ENCODE measurements at regions not wholly inside any gene's neighbourhood (a gene's known extent, or its start where the extent isn't known, plus 50 kb on each side); places are given as distances from the start of the nearest gene placed in this dataset.
A peak's percentile ranks its signal among the peaks of the same experiment; 100 is the strongest.

DNA sequence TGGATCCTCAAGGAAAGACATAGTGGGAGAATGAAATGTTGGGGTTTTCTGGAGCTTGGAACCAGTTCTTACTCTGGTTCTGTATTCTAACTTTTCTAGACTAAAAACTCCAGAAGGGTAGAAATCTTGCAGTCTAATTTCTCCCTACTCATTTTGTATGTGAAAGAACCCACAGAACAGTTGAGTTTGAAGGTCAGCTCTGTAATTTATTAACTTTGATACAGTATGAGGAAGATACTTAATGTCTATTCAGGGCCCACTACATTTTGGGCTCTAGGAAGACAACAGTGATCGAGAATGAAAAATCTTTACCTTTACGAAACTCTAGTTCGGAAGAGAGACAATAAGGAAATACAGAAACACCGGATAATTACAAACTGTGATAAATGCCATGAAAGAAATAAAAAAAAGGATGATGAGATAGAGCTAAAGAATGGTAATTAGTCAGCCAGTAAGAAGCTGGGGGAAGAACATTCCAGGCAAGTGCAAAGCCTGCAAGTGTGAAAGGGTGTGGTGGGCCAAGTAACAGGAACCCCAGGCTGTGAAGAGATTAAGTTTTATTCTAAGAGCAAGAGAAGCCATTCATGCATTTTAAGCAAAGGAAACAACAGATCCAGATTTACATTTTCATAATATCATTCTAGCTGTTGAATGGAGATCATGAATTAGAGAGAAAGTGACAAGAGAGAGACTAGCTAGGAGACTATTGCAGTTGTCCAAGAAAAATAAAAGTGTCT, 159.9 kb upstream of the HMCN1 start:
- DNase-seq, result no peak

- DNase-seq, result no peak
These were observed 160.5 kb upstream of the HMCN1 start for GRCh38 chr1:185573677-185574076.

DNA sequence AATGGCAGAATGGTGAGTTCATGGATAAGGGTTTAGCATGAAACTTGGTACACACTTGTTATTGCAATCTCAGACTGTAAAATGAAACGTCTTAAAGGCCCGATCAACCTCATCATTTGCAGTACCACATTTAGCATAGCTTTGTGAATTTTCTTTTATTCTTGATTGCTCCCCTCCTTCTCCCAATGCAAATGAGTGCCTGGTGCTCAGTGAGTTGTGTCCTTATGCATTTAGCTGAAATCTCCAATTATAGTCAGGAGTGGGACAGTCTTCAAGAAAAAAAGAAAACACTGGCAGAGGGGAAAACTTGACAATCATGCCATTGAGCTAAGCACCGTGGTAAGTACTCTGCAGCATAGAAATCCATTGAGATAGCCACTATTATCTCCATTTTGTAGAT, 161.0 kb upstream of the HMCN1 start:
- DNase-seq, result no peak

- DNase-seq, result no peak
These were observed 163.2 kb upstream of the HMCN1 start for GRCh38 chr1:185570962-185571361.

GRCh38 chr1:185568155-185569123, 165.8 kb upstream of the HMCN1 start:
- no peak for DNase-seq

DNA sequence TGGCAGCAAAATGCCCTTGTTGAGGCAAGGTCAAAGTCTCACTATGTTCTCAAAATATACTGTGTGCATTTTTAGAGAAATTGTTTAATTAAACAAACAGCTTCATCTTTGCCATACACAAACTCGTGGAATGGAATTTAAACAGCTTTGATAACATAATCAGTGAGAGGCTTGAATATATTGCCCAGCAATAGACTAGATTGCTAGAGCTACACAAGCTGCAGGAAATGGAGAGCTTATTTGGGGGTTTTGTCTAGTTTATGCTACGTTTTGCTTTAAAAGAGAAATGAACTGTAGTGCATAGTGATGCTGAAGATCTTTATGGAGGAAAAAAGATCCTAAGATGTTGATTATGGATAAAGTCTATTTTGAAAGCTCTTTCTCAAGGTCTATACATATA, 166.8 kb upstream of the HMCN1 start:
- DNase-seq, result peak; percentile 10

GRCh38 chr1:185566995-185567394, 167.2 kb upstream of the HMCN1 start:
- DNase-seq, result peak; percentile 73

- DNase-seq, result no peak
These were observed 168.9 kb upstream of the HMCN1 start for GRCh38 chr1:185565302-185565701.

DNA sequence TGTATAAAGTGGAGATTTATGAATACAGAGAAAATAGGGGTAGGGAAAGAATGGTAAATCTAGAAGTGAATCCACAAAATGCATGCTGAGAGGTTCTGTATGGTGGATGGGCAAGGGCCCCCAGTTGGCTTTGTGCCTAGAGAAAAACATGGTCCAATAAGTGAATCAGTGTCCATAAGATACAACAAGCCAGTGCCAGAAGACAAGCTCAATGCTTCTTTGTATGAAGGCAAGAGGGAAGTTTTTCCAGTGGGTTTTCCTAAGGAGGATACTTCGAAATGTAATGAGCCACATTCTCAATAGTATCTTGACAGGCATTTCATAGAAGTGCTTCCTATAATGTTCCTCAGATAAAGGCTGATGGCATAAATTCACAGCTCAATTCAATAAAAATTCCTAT, 169.4 kb upstream of the HMCN1 start:
- DNase-seq, result no peak

DNA sequence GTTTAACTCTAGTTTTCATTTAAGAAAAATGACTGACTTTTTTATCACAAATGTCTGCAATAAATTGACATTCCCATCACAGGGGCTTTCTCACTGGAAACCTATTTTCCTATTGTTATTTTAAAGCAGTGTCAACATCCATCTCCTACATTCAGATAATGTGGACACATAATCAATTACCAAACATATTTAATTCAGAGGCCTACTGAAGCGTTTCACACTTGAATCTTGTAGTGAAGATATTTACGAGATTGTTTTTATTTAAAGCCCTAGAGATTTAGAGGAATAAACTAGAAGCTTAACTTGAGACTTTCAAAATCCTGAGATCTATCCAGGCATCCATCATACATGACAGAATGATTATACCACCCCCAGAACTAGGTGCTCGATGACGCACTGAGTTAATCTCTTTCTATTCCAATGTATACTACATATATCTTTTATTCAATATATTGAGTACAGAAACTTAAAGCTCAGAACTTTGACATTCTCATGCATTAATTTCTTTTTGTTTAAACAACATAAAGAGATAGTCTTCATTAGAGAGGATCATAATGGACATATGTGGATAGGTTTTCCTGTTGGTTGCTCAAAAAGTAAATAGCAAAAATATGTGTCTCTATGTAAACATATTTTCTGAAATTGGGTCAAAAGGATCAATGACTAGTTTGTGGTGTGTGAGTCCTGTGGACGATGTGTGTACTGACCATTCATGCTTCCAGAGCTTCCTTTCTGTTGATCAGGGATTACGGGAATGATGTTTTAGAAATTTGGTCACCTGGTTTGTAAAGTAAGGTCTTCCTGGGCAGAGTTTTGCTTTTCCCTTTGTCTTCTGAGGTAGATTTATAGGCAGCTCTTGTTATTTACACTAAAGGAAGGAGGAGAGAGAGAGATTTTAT, 171.5 kb upstream of the HMCN1 start:
- DNase-seq, result no peak

DNA sequence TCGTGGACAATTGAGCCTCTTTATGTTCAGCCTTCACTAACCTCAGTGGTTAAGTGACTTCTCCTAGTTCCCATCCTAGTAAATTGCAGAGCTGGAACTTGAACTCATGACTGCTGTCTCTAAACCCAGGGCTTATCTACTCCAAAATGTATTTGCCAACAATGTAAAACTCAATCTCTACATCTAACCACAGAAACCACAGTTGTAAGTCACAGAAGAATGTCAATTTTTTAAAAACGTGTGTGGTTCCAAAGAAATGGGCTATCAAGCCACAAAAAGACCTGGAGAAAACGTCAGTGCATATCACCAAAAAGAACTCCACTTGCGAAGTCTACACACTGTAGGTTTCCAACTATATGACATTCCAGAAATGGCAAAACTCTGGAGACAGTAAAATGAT, 172.6 kb upstream of the HMCN1 start:
- no peak for DNase-seq

- no peak for DNase-seq
These were observed 173.4 kb upstream of the HMCN1 start for GRCh38 chr1:185560760-185561159.

DNA sequence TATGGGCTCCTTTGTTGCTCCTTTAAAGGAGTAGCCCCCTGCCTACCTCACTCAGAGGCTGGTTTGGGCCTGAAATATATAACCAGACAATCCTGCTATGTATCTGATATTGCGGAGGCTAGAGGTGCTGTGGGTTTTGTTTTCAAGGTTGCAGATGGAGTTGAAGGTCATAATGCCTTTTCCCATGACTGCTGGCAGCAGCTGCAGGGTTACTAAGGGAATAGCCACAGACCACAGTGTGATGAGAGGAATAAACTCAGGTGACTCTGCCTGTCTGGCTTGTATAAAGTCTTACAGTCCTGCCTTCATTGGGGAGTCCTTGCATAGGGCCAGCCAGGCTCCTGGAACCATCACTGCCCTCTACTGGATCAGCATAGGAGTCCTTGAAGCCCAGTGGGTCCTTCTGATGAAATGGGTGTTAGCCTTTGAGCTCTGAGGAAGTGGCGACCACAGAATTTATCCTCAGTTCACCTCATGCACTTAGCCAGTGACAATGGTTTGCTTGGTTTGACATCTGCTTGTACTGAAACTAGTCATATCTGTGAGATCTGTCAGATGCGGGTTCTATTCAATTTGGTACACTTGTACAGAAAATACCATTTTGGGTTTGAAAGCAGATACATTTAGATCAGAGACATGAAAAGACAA, 174.4 kb upstream of the HMCN1 start:
- DNase-seq, result peak; percentile 50

GRCh38 chr1:185559151-185559550, 175.0 kb upstream of the HMCN1 start:
- DNase-seq, result no peak

DNA sequence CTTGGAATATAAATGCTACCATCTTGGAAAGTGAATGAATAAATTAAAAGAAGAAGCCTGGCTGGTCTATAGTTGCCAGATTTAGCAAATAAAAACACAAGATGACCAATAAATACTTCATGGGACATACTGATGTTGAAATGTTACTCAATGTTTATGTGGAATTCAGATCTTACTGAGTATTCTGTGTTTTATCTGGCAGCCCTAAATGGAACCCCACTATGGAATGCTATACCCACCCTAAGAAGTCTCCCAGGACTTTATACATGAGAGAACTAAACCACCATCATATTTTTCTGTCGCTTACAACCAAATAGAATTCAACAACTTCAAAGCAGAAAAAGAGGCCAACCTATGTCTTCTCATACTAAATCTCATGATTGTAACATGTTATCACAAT, 177.6 kb upstream of the HMCN1 start:
- no peak for DNase-seq

DNA sequence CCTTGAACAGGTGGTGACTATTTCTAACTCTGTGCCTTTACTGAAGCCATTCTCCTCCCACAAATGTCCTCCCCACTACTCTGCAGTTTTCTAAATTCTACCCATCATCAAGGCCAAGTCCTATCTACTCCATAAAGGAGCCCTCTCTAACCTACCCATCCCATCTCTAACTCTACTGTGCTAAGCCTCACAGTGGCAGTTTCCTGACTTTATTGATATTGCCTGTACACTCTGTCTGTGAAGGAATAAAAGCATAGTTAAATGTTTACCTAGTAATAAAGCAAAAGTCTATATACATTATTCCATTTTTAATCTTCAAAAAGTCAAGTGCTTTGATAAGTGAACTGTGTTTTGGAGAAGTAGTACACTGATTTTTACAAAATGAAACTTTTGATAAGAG, 178.4 kb upstream of the HMCN1 start:
- DNase-seq, result no peak

- DNase-seq, result no peak
These were observed 183.2 kb upstream of the HMCN1 start for GRCh38 chr1:185551008-185551407.

- DNase-seq, result no peak
These were observed 184.3 kb upstream of the HMCN1 start for GRCh38 chr1:185549906-185550305.

DNA sequence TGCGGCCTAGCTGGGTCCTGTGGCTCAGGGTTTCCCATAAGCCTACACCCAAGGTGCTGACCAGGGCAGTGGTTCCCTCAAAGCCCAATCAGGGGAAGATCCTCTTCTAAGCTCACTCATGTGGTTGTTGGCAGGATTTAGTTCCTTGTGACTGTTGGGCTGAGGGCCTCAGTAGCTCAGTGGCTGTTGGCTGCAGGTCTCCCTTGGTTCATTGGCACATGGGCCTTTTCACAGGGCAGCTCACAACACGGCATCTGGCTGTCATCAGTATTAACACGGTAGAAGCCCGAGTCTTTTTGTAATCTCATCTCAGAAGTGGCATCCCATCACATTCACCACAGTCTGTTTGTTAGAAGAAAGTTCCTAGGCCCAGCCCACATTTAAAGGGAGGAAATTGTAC, 188.2 kb upstream of the HMCN1 start:
- no peak for DNase-seq

DNA sequence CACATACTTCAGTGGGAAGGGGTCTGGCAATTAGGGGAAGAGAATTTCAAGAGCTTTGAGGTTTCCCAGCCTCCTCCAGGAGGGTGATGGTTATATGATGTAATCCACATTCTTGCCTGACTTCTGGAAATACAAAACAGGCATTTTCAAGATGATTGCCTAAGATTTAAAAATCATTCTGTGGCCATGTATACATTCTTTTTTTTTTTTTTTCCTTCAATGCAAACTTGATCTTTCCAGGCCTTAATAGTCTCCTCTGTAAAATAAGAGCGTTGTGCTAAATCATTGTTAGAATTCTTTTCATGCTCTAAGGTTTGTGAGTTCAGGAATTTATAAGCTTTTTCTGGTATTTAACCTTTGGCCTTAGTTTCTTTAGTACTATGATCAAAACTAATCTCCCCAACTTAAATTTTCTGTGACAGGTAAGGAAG, 192.3 kb upstream of the HMCN1 start:
- DNase-seq, result no peak

GRCh38 chr1:185540295-185540694, 193.9 kb upstream of the HMCN1 start:
- no peak for DNase-seq

DNA sequence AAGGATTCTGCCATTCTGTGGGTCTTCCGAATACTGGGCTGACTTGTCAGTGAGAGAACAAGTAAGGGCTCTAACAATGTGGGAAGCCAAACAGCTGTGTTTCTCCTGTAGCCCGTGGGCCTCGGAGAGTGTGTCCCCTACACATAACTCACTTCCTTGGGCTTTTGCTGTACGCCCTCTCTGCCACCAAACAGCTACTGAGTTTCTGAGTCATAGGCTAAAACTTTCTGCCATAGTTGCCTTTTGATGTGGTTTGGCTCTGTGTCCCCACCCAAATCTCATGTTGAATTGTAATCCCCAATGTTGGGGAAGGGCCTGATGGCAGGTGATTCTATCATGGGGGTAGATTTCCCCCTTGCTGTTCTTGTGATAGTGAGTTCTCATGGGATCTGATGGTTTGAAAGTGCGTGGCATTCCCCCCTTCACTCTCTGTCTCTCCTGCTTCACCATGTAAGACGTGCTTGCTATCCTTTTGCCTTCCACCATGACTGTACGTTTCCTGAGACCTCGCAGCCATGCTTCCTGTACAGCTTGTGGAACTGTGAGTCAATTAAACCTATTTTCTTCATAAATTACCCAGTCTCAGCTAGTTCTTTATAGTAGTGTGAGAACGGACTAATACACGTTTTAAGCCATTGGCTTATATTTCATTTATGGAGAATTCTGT, 194.8 kb upstream of the HMCN1 start:
- no peak for DNase-seq

Measured in NCI-H1092 treated with DMSO at 0.1 percent for 48 hours (cell line).